Hindlimb muscle (tissue), 1 donor: ENCODE measurements at regions not wholly inside any gene's neighbourhood (a gene's known extent, or its start where the extent isn't known, plus 50 kb on each side); places are given as distances from the start of the nearest gene placed in this dataset.
"Not testable (repeated sequence)": the region's sequence is repeated elsewhere in the genome, so short reads cannot be mapped to it uniquely, and the experiment has no call there.

ENCODE experiments used
- DNase-seq: peaks from one replicate; pipeline ENCODE4 v3.0.0-alpha.2; 2013

DNA sequence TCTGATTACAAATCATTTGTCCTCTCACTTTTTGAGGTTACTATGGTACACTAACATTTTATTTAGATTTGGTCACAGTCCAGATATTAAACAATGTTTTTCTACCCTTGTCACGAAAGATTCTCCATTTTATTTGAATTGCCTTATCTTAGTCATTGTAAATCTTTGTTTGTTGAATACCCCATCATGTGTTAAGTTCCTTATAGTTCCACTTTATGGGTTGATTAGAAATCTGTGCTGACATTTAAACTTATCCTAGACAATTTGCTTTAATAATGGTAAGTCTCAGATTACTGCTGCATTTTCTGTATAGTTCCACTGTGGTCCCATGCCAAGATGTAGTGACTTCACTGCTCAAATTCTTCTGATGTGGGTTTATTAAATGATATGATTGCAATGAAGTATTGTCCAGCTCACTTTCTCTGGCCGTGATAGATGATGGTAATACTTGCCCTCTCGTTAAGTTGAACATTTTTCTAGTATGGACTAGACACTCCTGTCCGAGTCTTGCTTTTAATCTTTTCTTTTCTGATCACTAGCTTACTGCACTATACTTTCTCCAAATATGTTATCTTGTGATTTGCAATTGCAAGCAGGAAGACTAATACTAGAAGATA lies 1107.3 kb downstream of the SLC6A15 start:
- no peak for DNase-seq

DNA sequence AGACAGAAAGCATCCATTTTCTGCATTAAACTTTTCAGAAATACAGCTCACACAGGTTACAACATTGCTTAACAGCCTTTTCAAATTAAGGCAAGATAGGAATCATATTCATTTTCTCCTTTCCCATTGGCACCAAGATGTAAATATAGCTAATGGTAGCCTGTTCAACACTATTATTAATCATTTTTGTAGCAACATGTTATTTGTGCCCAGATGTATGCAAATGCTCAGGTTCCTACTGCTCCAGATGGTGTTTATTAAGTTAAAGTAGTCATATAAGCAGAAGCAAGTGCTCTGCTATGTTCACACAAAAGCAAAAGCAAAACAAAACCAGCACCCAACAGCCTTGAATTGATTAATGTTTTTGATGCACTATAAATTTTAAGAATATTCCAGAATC lies 1110.6 kb downstream of the SLC6A15 start:
- no peak for DNase-seq

DNA sequence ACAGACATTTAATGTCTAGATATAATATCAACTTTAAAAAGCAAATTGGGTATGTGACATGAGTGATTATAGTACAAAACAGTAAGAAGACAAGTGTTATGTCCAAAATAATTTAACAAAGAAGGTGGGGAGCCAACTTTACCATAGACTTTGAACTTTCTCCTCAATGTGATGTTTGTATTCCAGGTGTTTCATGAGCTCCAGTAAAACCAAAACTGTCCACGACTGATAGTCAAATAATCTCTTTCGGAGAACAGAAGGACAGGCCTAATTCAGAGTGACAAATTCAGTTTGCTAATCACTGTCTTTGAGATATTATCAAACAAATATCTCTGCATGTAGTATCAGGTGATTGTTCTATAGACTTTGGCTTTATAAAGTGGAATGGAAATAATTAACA lies 1112.6 kb downstream of the SLC6A15 start:
- DNase-seq: no peak

DNA sequence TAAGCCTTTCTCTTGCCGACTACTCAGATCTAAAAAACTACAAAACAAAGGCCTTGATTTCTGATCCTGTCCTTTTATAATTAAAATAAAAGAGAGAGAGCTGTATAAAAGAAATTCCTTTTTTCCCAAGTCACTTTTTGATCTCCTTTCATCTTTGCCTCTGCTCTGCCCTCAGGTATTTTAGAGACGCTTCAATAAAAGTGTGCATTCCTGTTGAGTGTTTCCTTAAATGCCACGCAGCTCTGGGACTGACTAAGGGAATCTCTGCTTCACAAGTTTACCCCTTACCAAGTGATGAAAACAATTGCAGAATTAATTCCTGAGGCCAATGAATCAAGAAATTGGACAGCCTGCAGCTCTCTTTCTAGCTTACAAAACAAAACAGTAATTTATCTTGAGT lies 1109.8 kb downstream of the TMTC2 start:
- DNase-seq: no peak

DNA sequence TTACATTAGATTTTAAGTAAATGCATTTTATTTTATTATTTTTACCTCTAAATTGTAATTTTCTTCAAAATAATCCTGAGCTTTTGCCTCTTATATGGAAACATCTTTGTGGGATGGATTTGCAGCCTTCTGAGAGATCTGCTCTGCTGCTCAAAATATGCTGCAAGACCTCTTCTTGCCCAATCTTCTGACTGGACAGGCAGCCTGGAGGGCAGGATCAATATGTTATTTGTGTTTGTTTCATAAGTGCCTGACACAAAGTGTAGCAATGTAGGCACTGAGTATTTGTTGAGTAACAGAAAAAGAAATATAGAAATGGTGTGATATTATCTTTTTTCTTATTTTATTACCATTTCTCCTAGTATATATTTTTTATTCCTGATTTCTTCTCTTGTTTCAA lies 1106.9 kb downstream of the TMTC2 start:
- no peak for DNase-seq

DNA sequence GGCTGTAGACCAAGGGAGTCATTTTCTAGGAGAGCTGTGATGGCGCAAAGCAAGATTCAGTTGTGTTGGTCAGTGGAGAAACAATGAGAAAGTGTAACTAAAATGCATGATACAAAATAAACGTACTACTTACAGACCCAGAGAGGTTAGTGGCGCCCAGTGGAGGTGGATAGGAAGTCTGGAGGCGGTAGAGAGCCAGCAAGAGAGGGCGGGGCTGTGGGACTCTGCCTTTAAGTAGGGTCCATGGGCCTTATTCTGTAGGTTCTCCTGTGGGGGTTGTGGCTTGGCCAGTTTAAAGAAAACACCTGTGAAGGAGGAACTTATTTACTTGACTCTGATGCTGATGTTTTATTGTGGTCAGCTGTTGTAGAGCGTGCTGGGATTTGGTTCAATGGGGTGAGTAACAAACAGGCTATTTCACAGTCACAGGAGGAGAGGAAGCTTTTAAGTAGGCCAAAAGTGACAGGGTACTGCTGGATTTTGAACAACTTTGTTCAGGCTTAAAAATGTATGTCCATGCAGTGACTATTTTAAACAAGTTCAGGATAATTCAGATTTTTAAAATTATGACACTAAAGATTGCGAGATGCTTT lies 1097.7 kb downstream of the TMTC2 start:
- no peak for DNase-seq

DNA sequence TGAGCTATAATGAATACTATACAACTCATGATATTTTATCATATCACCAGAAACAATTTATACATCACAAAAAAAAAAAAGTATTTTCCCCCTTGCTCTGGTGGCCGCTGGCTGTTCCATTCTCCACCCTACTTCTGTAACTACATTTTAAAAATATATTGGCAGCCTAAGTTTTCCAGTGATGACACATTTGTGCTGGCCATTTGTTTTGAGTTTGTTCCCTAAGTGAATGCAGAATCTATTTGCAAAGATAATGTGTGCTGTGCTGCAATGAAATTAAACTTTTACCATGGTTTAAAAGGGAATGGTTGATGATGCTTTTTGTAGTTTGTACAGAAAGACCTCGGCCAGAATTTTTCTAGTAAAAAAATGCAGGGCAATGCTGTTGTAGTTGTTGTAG lies 1092.8 kb downstream of the TMTC2 start:
- DNase-seq: peak; percentile 10

DNA sequence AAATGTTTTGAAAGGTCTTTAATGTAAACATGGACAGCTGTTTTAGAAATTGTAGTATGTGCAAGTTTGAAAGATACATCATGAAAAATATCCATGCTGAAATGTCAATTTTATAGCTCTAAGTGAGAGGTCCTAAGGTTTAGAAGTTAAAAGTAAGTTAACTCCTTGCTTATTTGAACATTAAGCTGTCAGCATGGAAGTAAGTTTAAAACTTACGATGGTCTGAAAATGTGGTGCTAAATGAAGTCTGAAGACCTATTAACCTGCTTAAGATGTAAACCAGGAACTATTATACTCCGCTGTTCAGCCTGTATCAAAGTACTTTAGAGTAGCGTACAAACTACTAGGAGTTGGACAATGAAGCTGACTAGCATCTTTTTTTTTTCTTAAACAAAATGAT lies 1082.4 kb downstream of the TMTC2 start:
- DNase-seq: no peak

DNA sequence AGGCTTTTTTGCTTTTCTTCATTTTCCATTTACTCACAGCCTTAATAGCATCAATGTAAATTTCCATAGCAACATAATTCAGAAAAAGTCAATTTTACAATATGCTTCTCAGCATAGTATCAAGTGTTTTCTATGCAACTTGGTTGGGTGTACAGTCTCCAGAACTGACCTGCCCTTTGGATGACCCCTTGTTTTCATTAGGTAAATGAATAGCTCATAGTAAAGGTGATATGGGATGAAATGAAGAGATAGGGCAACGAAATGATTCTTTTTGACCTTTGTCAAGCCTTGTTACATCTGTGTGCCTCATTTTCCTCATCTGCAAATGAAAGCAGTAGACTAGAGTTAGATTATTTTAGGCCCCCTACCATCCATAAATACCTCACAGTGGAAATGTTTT lies 1081.0 kb downstream of the TMTC2 start:
- DNase-seq: no peak

DNA sequence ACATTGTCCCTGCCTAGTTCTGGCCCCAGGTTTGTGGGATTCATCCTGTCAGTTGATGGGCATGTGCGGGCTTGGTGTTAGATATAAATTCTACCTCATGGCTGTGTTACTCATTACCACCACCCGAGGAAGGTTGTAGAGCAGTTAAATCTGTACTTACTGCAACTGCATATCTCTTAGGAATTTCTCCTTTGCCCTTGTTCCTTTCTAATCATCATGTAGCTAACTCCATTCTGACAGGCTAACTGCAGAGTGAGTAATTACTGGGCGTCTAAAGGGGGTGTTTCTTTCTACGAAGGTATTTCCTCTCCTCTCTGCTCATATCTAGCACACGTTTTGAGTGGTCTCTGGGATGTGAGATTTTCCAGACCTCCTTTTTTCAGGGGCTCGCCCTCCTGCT lies 1076.7 kb downstream of the TMTC2 start:
- no peak for DNase-seq

DNA sequence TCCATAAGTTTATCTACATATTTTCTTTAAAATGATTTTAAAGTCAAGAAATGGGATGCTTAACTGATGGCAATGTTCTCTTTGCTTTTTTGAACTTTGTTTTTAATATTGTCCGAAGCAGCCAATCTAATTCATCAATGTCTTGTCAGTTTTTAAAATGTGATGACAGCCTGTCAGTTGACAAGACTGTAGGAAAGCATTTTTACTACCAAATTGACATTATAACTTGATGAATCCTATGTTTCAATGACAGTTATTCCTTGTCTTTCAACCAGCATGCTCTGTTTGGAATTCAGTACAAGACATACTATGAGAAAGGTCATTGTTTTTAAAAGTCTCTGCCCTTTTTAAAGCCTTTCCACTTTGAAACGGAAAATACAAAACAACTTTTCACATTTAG lies 1073.2 kb downstream of the TMTC2 start:
- no peak for DNase-seq

DNA sequence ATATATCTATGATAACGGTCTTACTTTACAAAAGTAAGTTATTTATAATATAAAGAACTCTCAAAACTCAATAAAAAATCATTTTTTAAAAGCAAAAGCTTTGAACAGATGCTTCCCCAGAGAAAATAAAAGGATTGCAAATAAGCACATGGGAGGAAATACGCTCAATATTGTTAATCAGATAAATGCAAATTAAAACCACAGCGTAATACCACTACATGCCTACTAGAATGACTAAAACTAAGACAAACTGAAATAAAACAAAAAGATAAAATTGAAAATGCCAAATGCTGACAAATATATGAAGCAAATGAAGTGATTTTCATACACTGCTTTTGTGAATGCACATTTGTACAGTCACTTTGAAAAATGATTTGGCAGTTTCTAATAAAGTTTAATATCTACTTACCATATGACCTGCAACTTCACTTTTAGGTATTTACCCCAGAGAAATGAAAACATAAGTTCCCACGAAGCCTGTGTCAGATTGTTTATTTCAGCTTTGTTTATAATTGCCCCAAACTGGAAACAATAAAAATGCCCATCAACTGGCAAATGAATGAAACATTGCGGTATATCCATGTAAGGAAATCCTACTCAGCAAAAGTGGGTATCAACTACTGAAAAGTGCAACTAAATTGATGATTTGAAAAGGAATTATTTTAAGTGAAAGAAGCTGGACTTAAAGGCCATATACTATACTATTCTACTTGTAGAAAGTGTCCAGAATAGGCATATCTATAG lies 1072.4 kb downstream of the TMTC2 start:
- no peak for DNase-seq

DNA sequence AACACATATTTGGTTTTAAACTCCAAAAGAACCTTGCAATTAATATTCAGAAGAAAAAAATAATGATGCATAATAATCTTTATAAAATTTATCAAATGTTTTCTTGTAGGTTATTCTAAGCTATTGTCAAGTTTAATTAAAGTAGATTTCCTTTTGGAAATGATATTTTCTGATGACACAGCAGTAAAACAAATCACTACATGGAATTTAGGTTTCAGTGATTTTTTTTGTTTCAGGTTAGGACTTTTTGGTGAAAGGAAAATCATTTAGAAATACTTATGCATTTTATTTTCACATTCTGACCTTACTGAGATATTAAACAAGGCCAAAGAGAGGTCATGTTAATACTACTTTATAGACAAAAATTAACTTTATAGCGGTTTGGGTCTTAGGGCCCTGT lies 1067.2 kb downstream of the TMTC2 start:
- DNase-seq: no peak

DNA sequence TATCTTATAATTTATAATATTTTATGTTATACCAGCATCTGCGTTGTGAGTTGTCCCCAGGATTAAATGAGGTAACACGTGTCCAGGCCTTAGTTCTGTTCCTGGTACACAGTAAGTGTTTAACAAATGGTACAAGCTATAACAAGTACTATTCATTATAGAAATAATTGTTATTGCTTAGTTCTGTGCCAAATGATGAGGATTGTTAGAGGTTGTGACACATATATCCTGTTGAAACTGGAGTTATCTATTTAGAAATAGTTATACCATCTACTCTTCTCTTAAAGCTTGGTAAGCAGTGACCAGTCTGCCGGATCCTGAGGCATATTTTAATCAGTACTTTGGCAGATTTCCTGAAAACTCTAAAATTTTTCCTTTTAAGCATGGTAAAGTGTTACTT lies 1066.5 kb downstream of the TMTC2 start:
- no peak for DNase-seq

DNA sequence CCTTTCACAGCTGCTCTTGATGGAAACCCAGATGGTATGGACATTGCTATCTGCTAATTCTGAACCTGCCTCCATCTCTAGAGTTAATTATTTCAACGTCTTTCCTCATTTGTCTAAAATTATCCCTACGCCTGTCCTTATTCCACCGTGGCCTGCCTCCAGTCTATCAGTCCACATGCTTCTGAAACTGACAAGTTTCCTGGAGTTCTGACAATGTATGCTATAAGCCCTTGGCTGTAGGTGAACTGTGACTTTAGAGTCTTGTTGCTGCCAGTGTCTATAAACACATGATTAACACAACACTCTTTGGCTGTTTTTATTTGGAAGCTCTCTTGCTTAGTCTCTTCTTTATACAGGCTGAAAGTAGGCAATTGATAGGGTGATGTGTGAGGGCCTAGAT lies 1052.9 kb downstream of the TMTC2 start:
- peak; percentile 62 for DNase-seq

DNA sequence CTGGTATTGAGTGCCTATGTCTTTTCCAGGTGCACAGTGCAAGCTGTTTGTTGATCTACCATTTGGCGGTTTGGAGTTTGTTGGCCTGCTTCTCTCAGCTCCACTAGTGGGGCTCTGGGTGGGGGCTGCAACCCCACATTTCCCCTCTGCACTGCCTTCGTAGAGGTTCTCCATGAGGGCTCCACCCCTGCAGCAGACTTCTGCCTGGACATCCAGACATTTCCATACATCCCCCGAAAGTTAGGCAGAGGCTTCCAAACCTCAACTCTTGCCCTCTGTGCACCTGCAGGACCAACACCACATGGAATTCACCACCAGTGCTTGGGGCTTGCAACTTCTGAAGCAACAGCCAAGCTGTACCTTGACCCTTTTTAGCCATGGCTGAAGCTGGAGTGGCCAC lies 1024.1 kb downstream of the TMTC2 start:
- no peak for DNase-seq

DNA sequence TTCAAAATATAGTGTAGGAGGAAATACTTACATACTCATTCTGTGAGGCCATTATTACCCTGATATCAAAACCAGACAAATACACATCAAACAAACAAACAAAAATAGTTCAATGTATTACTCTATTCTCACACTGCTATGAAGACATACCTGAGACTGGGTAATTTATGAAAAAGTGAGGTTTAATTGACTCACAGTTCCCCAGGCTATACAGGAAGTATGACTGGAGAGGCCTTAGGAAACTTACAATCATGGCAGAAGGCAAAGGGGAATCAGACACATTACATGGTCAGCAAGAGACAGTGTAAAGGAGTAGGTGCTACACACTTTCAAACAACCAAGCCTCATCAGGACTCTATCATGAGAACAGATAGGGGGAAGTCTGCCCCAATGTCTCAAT lies 1023.2 kb downstream of the TMTC2 start:
- no peak for DNase-seq

DNA sequence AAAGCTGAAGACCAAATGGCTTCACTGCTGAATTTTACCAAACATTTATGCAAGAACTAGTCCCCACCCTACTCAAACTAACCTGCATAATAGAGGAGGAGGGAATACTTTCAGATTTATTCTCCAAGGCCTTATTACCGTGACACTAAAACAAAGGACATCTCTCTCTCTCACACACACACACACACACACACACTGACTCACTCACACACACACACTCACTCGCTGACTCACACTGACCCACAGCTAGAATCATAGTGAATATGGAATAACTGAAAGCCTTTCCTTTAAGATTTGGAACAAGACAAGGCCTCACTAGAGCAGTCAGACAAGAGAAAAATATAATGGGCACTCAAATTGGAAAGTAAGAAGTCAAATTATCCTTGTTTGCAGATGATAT lies 1014.1 kb downstream of the TMTC2 start:
- DNase-seq: no peak

DNA sequence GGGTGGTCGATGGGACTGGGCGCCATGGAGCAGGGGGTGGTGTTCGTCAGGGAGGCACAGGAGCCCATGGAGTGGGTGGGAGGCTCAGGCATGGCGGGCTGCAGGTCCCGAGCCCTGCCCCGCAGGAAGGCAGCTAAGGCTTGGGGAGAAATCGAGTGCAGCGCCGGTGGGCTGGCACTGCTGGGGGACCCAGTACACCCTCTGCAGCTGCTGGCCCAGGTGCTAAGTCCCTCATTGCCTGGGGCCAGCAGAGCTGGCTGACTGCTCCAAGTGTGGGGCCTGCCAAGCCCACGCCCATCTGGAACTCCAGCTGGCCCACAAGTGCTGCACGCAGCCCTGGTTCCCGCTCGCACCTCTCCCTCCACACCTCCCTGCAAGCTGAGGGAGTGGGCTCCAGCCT lies 1009.6 kb downstream of the TMTC2 start:
- DNase-seq: not testable (repeated sequence)

DNA sequence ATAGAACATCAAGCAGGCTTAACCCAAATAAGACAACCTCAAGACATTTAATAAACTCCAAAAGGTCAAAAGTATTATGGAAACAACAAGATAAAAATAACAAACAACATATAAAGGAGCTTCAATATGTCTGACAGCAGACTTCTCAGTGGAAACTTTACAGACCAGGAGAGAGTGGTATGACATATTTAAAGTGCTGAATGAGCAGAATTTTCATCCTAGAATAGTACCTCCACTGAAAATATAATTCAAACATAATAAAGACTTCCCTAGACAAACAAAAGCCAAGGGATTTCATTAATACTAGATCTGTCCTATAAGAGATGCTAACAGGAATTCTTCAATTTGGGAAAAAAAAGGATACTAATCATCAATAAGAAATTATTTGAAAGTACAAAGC lies 1005.0 kb downstream of the TMTC2 start:
- DNase-seq: no peak

DNA sequence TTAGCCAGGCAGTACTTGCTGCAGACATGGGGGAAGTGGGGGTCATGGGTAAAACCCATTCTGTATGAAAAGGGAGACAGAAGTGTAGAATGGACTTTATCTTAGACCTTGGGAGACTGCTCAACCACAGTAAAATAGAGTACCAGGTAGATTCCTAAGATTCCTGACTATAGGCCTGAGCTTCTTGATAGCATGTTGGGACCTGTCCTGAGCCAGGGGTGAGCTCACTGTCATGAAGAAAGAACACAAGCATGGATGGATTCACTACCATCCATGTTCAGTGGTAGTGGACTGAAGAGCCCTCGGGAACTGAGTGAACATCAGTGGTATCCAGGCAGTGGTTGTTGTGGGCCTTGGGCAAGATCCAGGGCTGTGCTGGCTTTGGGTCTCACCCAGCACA lies 1003.8 kb downstream of the TMTC2 start:
- DNase-seq: no peak

DNA sequence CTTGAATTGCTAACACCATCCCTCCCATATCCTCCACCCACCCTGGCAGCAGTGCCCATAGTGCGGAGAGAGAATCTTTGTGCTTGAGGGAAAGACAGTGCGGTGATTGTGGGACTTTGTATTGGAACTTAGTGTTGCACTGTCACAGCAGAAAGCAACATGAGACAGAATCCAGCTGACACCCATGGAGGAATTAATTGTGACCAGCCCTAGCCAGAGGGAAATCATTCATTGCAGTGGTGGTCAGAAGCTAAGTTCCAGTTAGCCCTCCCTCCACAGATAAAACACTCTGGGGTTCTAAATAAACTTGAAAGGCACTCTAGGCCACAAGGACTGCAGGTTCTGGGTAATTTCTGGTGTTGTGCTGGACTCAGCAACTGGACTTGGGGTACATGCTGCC lies 1002.6 kb downstream of the TMTC2 start:
- no peak for DNase-seq

DNA sequence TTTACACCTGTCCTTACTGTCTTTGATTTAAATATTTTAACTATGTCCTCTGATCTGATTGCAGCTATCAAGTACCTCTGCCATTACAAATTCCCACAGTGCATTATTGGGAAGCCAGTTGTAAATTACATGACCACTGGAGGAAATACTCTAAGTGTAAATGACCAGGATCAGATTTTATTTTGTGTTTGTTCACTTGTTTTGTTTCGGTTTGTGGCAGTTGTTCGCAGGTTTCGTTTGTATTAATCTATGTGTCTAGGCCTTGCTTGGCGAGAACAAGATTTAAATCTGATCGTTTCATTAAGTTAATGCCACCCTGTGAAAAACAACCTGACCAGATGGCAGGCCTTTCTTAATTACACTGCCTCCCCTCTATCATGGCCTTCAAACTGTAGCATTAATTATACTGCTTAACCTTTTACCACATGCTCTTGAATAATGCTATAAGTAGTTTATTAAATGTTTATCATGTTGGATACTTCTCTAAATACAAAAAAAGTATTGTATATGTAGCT lies 990.1 kb downstream of the TMTC2 start:
- no peak for DNase-seq

DNA sequence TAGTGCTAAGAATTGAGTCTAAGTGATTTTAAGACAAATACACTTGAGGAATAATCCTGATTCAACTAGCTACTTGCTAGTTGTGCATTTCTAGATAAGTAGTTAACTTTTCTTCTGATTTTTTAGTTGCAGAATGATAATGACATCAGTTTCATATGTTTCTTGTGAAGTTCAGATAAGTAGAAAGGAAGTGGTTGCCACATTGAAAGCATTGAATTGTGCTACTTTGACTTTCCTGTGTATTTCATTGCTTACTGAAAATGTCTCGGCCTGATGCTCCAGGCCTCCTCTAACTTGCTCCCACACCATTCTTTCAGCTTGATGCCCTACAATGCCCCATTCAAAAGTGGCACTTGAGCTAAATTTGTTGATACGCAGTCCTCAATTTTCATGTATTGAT lies 980.0 kb downstream of the TMTC2 start:
- no peak for DNase-seq
